ENCODE measurements at regions not wholly inside any gene's neighbourhood (a gene's known extent, or its start where the extent isn't known, plus 50 kb on each side); places are given as distances from the start of the nearest gene placed in this dataset.

GRCh38 chr5:133731951-133732350, 119.6 kb upstream of the FSTL4 start:
- 54% methylated on average over 2 of the region's 3 CpGs; no CpG with 5 or more reads in 1 of the 2 donors for whole genome bisulfite sequencing, 2 donors (ENCODE audit: low coverage in 1 of 2)
- intact Hi-C loops (cut with DNase I; ENCODE audit: low total_unique reads) (no loop called here), in situ Hi-C loops (cut with MboI; ENCODE audit: low pct_ligation_motif_present in 1 of 4, low pct_unique_long_range_greater_than_20kb in 1 of 4, low sequenced_read_pairs in 3 of 4) (no loop called here)
- Histone ChIP-seq H3K9me3 (peaks cover 0 to 4% of the 10 kb centered on the region in 2 donors), H3K27me3 (no peaks in the 10 kb centered on the region), H3K4me1 (no peaks in the 10 kb centered on the region), H3K36me3 (no peaks in the 10 kb centered on the region), H3K27ac (no peak overlapping the region), H3K4me3 (no peak overlapping the region)
- DNase-seq = no peak
- no peak for TF ChIP-seq EP300 (IDR thresholded peaks at IDR 0.05; ENCODE audit: low read depth)

- Histone ChIP-seq H3K36me3 (no peaks in the 10 kb centered on the region), H3K27ac (no peak overlapping the region), H3K4me1 (no peaks in the 10 kb centered on the region), H3K9me3 (peaks cover 0 to 4% of the 10 kb centered on the region in 2 donors), H3K27me3 (no peaks in the 10 kb centered on the region), H3K4me3 (no peak overlapping the region)
- DNase-seq = no peak
- 83% methylated on average over 7 of the region's 7 CpGs; no CpG with 5 or more reads in 1 of the 2 donors for WGBS, 2 donors (ENCODE audit: low coverage in 1 of 2)
- TF ChIP-seq EP300 (IDR thresholded peaks at IDR 0.05; ENCODE audit: low read depth) = no peak
- TF ChIP-seq CTCF (IDR thresholded peaks at IDR 0.05) = no peak
- no peak for TF ChIP-seq POLR2AphosphoS5 (IDR thresholded peaks at IDR 0.05)
- TF ChIP-seq POLR2A (IDR thresholded peaks at IDR 0.05) = no peak
- in situ Hi-C loops (cut with MboI; ENCODE audit: low pct_ligation_motif_present in 1 of 4, low pct_unique_long_range_greater_than_20kb in 1 of 4, low sequenced_read_pairs in 3 of 4) = no loop called here
- intact Hi-C loops (cut with DNase I; ENCODE audit: low total_unique reads) = no loop called here
Observed at GRCh38 chr5:133730866-133731265, 118.5 kb upstream of the FSTL4 start.

GRCh38 chr5:133730346-133730745, 118.0 kb upstream of the FSTL4 start:
- Histone ChIP-seq H3K4me1 (no peaks in the 10 kb centered on the region), H3K4me3 (no peak overlapping the region), H3K36me3 (no peaks in the 10 kb centered on the region), H3K27ac (no peak overlapping the region), H3K27me3 (no peaks in the 10 kb centered on the region), H3K9me3 (peaks cover 0 to 4% of the 10 kb centered on the region in 2 donors)
- DNase-seq = no peak
- TF ChIP-seq POLR2AphosphoS5 (IDR thresholded peaks at IDR 0.05) = no peak
- TF ChIP-seq POLR2A (IDR thresholded peaks at IDR 0.05) = no peak
- TF ChIP-seq CTCF (IDR thresholded peaks at IDR 0.05) = no peak
- no peak for TF ChIP-seq EP300 (IDR thresholded peaks at IDR 0.05; ENCODE audit: low read depth)
- in situ Hi-C loops (cut with MboI; ENCODE audit: low pct_ligation_motif_present in 1 of 4, low pct_unique_long_range_greater_than_20kb in 1 of 4, low sequenced_read_pairs in 3 of 4) = no loop called here
- WGBS, 2 donors (ENCODE audit: low coverage in 1 of 2) = 75 to 77% methylated on average over 4 to 6 of the region's 6 CpGs
- intact Hi-C loops (cut with DNase I; ENCODE audit: low total_unique reads) = no loop called here

GRCh38 chr5:133729800-133730199, 117.5 kb upstream of the FSTL4 start:
- in situ Hi-C loops (cut with MboI; ENCODE audit: low pct_ligation_motif_present in 1 of 4, low pct_unique_long_range_greater_than_20kb in 1 of 4, low sequenced_read_pairs in 3 of 4) = no loop called here
- 83 to 85% methylated on average over 2 to 3 of the region's 3 CpGs for WGBS, 2 donors (ENCODE audit: low coverage in 1 of 2)
- DNase-seq = no peak

More at GRCh38 chr5:133729800-133730199, 117.5 kb upstream of the FSTL4 start:
- no peaks in the 10 kb centered on the region for H3K36me3 ChIP-seq
- TF ChIP-seq POLR2AphosphoS5 (IDR thresholded peaks at IDR 0.05) (no peak), CTCF (IDR thresholded peaks at IDR 0.05) (no peak), POLR2A (IDR thresholded peaks at IDR 0.05) (no peak), EP300 (IDR thresholded peaks at IDR 0.05; ENCODE audit: low read depth) (no peak)
- no peaks in the 10 kb centered on the region for H3K27me3 ChIP-seq
- no peak overlapping the region for H3K4me3 ChIP-seq
- peaks cover 0 to 4% of the 10 kb centered on the region in 2 donors for H3K9me3 ChIP-seq
- H3K4me1 ChIP-seq = no peaks in the 10 kb centered on the region
- H3K27ac ChIP-seq = no peak overlapping the region
- intact Hi-C loops (cut with DNase I; ENCODE audit: low total_unique reads) = no loop called here
